MM.1S (cell line): ENCODE measurements at regions not wholly inside any gene's neighbourhood (a gene's known extent, or its start where the extent isn't known, plus 50 kb on each side); places are given as distances from the start of the nearest gene placed in this dataset.

ENCODE experiments used
- EZH2 ChIP-seq: fragments of 300-600 bp; sonication (generic); optimal IDR thresholded peaks from 2 replicates; pipeline ENCODE3; 2017; ENCODE audit warnings: low read depth, mild to moderate bottlenecking, antibody characterized with exemption, low read length, mixed read lengths
- EZH2phosphoT487 ChIP-seq: fragments of 300-600 bp; sonication (generic); IDR thresholded peaks from 2 replicates; pipeline ENCODE4 v1.6.1; 2018; ENCODE audit warnings: antibody characterized with exemption, low read length
- TF ChIP-seq, protein P1 (sequence below): fragments of 300-600 bp; sonication (generic); IDR thresholded peaks from 2 replicates; pipeline ENCODE4 v1.5.1; 2016; ENCODE audit warnings: antibody characterized with exemption, low read length, mixed read lengths

DNA sequence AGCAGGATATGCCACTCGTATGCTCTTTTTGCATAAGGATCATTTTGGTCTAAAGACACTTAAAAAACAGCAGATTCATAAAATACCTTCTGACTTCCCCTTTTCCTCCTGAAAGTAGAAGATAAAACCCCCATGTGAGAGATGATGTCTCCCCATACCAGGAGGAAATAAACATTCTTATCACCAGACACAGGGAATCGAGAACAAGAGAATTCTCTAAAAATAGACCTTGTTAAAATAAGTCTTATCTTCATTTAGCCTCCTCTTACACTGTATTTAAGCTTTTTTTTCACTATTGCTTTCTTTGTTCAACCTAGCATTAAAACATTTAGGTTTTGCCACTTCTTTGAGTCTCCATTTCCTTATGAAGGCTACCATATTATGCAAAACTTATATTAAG, 709.3 kb downstream of the KCNT2 start:
- TF ChIP-seq, protein P1, sequence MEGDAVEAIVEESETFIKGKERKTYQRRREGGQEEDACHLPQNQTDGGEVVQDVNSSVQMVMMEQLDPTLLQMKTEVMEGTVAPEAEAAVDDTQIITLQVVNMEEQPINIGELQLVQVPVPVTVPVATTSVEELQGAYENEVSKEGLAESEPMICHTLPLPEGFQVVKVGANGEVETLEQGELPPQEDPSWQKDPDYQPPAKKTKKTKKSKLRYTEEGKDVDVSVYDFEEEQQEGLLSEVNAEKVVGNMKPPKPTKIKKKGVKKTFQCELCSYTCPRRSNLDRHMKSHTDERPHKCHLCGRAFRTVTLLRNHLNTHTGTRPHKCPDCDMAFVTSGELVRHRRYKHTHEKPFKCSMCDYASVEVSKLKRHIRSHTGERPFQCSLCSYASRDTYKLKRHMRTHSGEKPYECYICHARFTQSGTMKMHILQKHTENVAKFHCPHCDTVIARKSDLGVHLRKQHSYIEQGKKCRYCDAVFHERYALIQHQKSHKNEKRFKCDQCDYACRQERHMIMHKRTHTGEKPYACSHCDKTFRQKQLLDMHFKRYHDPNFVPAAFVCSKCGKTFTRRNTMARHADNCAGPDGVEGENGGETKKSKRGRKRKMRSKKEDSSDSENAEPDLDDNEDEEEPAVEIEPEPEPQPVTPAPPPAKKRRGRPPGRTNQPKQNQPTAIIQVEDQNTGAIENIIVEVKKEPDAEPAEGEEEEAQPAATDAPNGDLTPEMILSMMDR = no peak
- TF ChIP-seq EZH2 (no peak), EZH2phosphoT487 (no peak)
